SK-N-SH treated with all-trans-retinoic acid at 6 μM for 48 hours (cell line): ENCODE measurements at regions not wholly inside any gene's neighbourhood (a gene's known extent, or its start where the extent isn't known, plus 50 kb on each side); places are given as distances from the start of the nearest gene placed in this dataset.

Source experiments
- ATAC-seq: fragments of 200-7000 bp; cut with Tn5 transposase; 3 replicates; pipeline ENCODE4 v1.9.1; 2020; ENCODE audit warnings: mild to moderate bottlenecking, moderate library complexity
- ARNTL ChIP-seq: fragments of 450-650 bp; formaldehyde crosslinking; IDR thresholded peaks from 2 replicates; pipeline ENCODE4 v1.5.0; 2020; ENCODE audit warnings: low read depth, mild to moderate bottlenecking, moderate library complexity, borderline replicate concordance
- BACH2 ChIP-seq: fragments of 250-450 bp; sonication (Bioruptor Pico); IDR thresholded peaks from 2 replicates; pipeline ENCODE4 v1.9.0; 2021; ENCODE audit warnings: mild to moderate bottlenecking, borderline replicate concordance
- ESRRG ChIP-seq: fragments of 250-450 bp; sonication (Bioruptor Pico); IDR thresholded peaks from 2 replicates; pipeline ENCODE4 v1.6.1; 2021; ENCODE audit warnings: mild to moderate bottlenecking
- GLIS3 ChIP-seq: fragments of 250-450 bp; sonication (Bioruptor Pico); IDR thresholded peaks from 2 replicates; pipeline ENCODE4 v1.5.0; 2020; ENCODE audit warnings: mild to moderate bottlenecking, moderate library complexity
- ISL1 ChIP-seq: fragments of 250-450 bp; sonication (Bioruptor Pico); IDR thresholded peaks from 2 replicates; pipeline ENCODE4 v2.1.2; 2022; ENCODE audit warnings: mild to moderate bottlenecking, moderate library complexity
- PPARA ChIP-seq: fragments of 250-450 bp; sonication (Bioruptor Pico); IDR thresholded peaks from 2 replicates; pipeline ENCODE4 v1.5.0; 2020; ENCODE audit warnings: mild to moderate bottlenecking, borderline replicate concordance
- RARB ChIP-seq: fragments of 250-450 bp; sonication (Bioruptor Pico); IDR thresholded peaks from 2 replicates; pipeline ENCODE4 v1.8.0; 2021; ENCODE audit warnings: mild to moderate bottlenecking, moderate library complexity
- SNAI2 ChIP-seq: fragments of 250-450 bp; sonication (Bioruptor Pico); IDR thresholded peaks from 2 replicates; pipeline ENCODE4 v1.5.0; 2020; ENCODE audit warnings: mild to moderate bottlenecking, moderate library complexity
- TCF4 ChIP-seq: fragments of 250-450 bp; sonication (Bioruptor Pico); IDR thresholded peaks from 2 replicates; pipeline ENCODE4 v1.8.0; 2021; ENCODE audit warnings: mild to moderate bottlenecking, moderate library complexity, borderline replicate concordance
- TOX ChIP-seq: fragments of 250-450 bp; sonication (Bioruptor Pico); IDR thresholded peaks from 2 replicates; pipeline ENCODE4 v1.8.0; 2021; ENCODE audit warnings: mild to moderate bottlenecking, moderate library complexity, borderline replicate concordance
- ZC3H10 ChIP-seq: fragments of 250-450 bp; sonication (Bioruptor Pico); IDR thresholded peaks from 2 replicates; pipeline ENCODE4 v1.5.1; 2021; ENCODE audit warnings: mild to moderate bottlenecking, moderate library complexity
- ZFP3 ChIP-seq: fragments of 250-450 bp; sonication (Bioruptor Pico); IDR thresholded peaks from 2 replicates; pipeline ENCODE4 v1.5.0; 2020; ENCODE audit warnings: mild to moderate bottlenecking, moderate library complexity
- ZFP30 ChIP-seq: fragments of 450-650 bp; formaldehyde crosslinking; IDR thresholded peaks from 2 replicates; pipeline ENCODE4 v1.5.0; 2022; ENCODE audit warnings: mild to moderate bottlenecking, moderate library complexity
- ZNF565 ChIP-seq: fragments of 450-650 bp; formaldehyde crosslinking; conservative IDR thresholded peaks from 2 replicates; pipeline ENCODE4 v1.5.0; 2020; ENCODE audit warnings: low read depth, mild to moderate bottlenecking, moderate library complexity
- ZNF70 ChIP-seq: fragments of 450-650 bp; formaldehyde crosslinking; IDR thresholded peaks from 2 replicates; pipeline ENCODE4 v1.5.0; 2020; ENCODE audit warnings: mild to moderate bottlenecking, moderate library complexity
- ZNF8 ChIP-seq: fragments of 450-650 bp; formaldehyde crosslinking; IDR thresholded peaks from 2 replicates; pipeline ENCODE4 v1.5.0; 2020; ENCODE audit warnings: mild to moderate bottlenecking, moderate library complexity
- TF ChIP-seq, protein P1 (sequence below): fragments of 250-450 bp; sonication (Bioruptor Pico); IDR thresholded peaks from 2 replicates; pipeline ENCODE4 v1.5.1; 2021; ENCODE audit warnings: mild to moderate bottlenecking, moderate library complexity
- TF ChIP-seq, protein P2 (sequence below): fragments of 250-450 bp; sonication (Bioruptor Pico); IDR thresholded peaks from 2 replicates; pipeline ENCODE4 v1.5.0; 2020; ENCODE audit warnings: mild to moderate bottlenecking, moderate library complexity
- TF ChIP-seq, protein P3 (sequence below): fragments of 250-450 bp; sonication (Bioruptor Pico); IDR thresholded peaks from 2 replicates; pipeline ENCODE4 v1.8.0; 2021; ENCODE audit warnings: low read depth, mild to moderate bottlenecking, moderate library complexity, borderline replicate concordance
- TF ChIP-seq, protein P4 (sequence below): fragments of 250-450 bp; sonication (Bioruptor Pico); IDR thresholded peaks from 2 replicates; pipeline ENCODE4 v1.5.1; 2020; ENCODE audit warnings: low read depth, mild to moderate bottlenecking, moderate library complexity

DNA sequence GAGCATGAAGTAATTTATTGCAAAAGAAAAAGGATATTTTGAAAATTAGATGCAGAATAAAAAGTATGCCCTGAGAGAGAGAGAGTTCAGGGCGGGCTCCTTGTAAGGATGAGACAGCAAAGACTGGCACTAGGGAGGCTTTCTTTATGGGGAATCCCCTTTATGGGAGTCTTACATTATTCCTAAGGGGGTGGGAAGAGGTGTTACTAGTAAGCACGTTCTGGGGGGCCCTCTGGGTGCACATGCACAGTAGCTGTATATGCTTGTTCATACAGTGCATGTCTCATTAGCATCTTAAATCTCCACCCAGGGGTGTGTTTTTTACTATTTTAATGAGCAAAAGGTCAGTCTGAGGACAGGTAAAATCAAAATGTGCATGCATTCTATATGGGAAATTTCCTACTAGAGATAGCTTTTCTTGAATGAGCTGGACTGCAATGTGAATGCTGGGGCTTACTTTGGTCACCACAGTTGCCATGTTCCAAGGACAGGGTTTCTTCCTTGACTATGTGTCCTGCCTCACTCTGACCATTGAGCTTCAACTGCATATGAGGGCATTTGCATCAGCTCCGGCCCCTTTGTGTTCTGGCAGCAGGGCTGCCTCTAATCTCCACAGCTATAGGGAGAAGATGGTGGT is 614.1 kb downstream of the NUF2 start:
- no peak for TF ChIP-seq ZFP30 (CRISPR knock-in tag)
- no peak for TF ChIP-seq ISL1
- no peak for TF ChIP-seq ZNF8 (CRISPR knock-in tag)
- no peak for TF ChIP-seq ZNF565 (CRISPR knock-in tag)
- no peak for TF ChIP-seq TOX (CRISPR knock-in tag)
- TF ChIP-seq, protein P1, sequence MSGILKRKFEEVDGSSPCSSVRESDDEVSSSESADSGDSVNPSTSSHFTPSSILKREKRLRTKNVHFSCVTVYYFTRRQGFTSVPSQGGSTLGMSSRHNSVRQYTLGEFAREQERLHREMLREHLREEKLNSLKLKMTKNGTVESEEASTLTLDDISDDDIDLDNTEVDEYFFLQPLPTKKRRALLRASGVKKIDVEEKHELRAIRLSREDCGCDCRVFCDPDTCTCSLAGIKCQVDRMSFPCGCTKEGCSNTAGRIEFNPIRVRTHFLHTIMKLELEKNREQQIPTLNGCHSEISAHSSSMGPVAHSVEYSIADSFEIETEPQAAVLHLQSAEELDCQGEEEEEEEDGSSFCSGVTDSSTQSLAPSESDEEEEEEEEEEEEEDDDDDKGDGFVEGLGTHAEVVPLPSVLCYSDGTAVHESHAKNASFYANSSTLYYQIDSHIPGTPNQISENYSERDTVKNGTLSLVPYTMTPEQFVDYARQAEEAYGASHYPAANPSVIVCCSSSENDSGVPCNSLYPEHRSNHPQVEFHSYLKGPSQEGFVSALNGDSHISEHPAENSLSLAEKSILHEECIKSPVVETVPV = no peak
- no peak for TF ChIP-seq SNAI2
- TF ChIP-seq ZC3H10 (CRISPR knock-in tag) = no peak
- no peak for TF ChIP-seq ESRRG (CRISPR knock-in tag)
- TF ChIP-seq BACH2 (CRISPR knock-in tag) = no peak
- TF ChIP-seq GLIS3 = no peak
- ATAC-seq = no peak

DNA sequence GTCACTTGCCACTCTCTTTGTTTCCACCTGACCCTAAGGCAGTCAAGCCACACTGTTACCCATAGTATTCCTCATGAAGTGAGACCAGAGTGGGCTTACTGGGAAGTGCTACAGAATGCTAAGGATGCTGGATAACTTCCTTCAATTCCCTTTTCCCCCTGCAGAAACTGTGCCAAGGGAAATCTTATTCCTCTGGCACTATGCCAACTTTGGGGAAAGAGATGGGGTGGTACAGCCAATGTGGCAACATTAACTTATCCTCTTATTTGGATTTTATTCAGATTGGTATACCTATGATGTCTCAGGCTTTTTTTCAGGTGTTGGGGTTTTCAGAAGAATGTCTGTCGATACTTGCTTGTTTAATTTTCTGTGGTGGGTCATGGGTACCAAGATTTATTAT is 599.4 kb upstream of the PBX1 start:
- ATAC-seq = no peak
- no peak for TF ChIP-seq SNAI2
- TF ChIP-seq ZNF565 (CRISPR knock-in tag) = no peak
- TF ChIP-seq, protein P2, sequence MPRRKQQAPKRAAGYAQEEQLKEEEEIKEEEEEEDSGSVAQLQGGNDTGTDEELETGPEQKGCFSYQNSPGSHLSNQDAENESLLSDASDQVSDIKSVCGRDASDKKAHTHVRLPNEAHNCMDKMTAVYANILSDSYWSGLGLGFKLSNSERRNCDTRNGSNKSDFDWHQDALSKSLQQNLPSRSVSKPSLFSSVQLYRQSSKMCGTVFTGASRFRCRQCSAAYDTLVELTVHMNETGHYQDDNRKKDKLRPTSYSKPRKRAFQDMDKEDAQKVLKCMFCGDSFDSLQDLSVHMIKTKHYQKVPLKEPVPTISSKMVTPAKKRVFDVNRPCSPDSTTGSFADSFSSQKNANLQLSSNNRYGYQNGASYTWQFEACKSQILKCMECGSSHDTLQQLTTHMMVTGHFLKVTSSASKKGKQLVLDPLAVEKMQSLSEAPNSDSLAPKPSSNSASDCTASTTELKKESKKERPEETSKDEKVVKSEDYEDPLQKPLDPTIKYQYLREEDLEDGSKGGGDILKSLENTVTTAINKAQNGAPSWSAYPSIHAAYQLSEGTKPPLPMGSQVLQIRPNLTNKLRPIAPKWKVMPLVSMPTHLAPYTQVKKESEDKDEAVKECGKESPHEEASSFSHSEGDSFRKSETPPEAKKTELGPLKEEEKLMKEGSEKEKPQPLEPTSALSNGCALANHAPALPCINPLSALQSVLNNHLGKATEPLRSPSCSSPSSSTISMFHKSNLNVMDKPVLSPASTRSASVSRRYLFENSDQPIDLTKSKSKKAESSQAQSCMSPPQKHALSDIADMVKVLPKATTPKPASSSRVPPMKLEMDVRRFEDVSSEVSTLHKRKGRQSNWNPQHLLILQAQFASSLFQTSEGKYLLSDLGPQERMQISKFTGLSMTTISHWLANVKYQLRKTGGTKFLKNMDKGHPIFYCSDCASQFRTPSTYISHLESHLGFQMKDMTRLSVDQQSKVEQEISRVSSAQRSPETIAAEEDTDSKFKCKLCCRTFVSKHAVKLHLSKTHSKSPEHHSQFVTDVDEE (CRISPR knock-in tag) = no peak

DNA sequence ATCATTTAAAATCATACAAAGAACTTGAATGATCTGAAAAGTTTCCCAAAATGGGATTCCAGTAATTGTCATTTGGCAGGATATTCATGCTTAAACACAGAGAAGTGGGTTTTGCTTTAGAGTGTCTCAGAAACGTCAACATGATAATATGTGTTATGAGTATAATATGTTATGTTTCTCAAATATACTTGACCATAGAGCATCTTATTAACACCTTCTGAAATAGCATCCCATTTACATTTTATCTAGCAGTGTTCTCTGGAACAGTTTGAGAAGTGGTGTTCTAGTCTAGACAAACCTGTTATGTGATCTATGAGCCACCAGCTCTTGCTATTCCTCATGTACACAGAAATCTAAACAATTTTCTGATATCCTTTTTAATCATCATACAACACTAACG is 588.8 kb upstream of the PBX1 start:
- ATAC-seq = no peak
- TF ChIP-seq TOX (CRISPR knock-in tag) (no peak), ZNF565 (CRISPR knock-in tag) (no peak), ZFP3 (CRISPR knock-in tag) (no peak), TCF4 (CRISPR knock-in tag) (no peak), RARB (CRISPR knock-in tag) (no peak), ISL1 (no peak), SNAI2 (no peak), ESRRG (CRISPR knock-in tag) (no peak), BACH2 (CRISPR knock-in tag) (no peak), ARNTL (CRISPR knock-in tag) (no peak), PPARA (CRISPR knock-in tag) (no peak), ZNF8 (CRISPR knock-in tag) (no peak), ZNF70 (CRISPR knock-in tag) (no peak)
- TF ChIP-seq, protein P3, sequence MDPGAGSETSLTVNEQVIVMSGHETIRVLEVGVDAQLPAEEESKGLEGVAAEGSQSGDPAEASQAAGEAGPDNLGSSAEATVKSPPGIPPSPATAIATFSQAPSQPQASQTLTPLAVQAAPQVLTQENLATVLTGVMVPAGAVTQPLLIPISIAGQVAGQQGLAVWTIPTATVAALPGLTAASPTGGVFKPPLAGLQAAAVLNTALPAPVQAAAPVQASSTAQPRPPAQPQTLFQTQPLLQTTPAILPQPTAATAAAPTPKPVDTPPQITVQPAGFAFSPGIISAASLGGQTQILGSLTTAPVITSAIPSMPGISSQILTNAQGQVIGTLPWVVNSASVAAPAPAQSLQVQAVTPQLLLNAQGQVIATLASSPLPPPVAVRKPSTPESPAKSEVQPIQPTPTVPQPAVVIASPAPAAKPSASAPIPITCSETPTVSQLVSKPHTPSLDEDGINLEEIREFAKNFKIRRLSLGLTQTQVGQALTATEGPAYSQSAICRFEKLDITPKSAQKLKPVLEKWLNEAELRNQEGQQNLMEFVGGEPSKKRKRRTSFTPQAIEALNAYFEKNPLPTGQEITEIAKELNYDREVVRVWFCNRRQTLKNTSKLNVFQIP (CRISPR knock-in tag) = no peak
- TF ChIP-seq, protein P1 = no peak
- TF ChIP-seq, protein P4, sequence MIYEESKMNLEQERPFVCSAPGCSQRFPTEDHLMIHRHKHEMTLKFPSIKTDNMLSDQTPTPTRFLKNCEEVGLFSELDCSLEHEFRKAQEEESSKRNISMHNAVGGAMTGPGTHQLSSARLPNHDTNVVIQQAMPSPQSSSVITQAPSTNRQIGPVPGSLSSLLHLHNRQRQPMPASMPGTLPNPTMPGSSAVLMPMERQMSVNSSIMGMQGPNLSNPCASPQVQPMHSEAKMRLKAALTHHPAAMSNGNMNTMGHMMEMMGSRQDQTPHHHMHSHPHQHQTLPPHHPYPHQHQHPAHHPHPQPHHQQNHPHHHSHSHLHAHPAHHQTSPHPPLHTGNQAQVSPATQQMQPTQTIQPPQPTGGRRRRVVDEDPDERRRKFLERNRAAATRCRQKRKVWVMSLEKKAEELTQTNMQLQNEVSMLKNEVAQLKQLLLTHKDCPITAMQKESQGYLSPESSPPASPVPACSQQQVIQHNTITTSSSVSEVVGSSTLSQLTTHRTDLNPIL (CRISPR knock-in tag) = no peak
